ENCODE measurements at regions not wholly inside any gene's neighbourhood (a gene's known extent, or its start where the extent isn't known, plus 50 kb on each side); places are given as distances from the start of the nearest gene placed in this dataset.
"Not testable (repeated sequence)": the region's sequence is repeated elsewhere in the genome, so short reads cannot be mapped to it uniquely, and the experiment has no call there.

DNA sequence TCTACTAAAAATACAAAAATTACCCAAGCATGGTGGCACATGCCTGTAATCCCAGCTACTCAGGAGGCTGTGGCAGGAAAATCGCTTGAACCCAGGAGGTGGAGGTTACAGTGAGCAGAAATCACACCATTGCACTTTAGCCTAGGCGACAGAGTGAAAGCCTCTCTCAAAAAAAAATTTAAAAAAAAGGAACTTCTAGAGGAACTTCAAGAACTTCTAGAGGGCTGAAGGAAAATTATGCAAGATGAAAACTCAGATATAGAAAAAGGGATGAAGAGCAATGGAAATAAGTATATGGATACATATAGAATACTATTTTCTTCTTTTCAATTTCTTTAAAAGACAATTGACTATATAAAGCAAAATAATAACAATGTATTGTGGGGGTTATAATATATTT lies 51.2 kb upstream of the PRR5 start:
- DNase-seq, result no peak

DNA sequence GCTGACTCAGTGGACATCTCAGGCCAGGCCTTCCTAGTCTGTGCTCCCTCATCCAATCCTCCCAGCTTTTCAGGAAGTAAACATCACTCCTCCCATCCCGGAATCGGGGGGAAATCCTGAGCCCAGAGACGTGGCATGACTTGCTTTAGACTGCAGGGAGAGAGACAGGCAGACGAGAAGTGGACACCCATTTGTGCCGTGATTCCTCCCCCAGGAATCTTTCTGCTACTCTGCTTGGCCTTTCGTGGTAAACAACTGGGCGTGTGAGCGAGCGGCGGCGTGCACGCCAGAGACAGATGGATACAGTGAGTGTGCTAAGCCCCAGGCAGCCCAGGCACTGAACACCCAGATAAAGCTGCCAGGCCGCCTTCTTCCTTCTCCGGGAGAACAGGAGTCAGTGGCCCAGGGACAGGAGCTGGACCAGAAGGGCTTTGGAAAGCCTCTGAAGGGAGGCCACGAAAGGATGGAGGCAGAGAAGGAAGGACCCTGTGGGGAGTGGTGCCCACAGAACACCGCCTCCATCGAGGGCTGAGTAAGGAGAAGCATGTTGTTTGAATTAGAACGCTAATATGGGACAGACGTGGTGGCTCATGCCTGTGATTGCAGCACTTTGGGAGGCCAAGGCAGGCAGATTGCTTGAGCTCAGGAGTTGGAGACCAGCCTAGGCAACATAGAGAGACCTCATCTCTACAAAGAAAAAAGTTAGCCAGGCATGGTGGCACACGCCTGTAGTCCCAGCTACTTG lies 53.0 kb upstream of the PRR5 start:
- no peak for DNase-seq

DNA sequence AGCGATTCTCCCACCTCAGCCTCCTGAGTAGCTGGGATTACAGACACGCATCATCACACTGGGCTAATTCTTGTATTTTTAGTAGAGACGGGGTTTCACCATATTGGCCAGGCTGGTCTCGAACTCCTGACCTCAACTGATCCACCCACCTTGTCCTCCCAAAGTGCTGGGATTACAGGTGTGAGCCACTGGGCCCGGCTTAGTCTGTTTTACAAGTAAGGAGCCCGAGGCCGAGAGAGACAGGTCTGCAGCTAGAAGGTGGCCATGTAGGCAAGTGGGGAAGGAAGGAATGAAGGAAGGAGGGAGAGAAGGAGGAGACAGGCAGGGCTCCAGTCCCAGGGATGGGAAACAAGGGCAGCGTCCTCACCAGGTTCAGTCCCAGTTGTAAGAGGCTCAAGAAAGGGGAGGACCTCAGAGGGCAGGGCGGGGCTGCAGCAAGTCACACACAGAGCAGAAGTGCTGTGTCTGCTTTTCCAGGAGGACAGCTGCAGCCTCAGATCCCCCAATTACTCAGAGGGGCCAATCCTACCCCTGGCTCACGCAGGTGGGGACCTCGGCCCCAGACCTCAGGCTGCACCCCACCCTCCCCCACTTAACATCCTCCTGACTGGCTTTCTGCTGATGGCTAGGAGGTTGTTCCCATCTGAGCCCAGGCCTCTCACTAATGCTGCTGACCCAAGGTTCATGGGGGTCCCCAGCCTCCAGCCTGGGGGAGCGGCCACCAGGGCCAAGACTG lies 53.8 kb upstream of the PRR5 start:
- DNase-seq, result no peak

DNA sequence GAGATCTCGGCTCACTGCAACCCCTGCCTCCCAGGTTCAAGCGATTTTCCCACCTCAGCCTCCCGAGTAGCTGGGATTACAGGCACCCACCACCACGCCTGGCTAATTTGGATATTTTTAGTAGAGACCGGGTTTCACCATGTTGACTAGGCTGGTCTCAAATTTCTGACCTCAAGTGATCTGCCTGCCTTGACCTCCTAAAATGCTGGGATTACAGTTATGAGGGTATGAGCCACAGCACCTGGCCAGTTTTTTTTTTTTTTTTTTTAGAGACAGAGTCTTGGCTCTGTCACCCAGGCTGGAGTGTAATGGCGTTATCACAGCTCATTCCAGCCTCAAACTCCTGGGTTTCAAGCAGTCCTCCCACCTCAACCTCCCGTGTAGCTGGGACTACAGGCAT lies 54.9 kb upstream of the PRR5 start:
- no peak for DNase-seq

DNA sequence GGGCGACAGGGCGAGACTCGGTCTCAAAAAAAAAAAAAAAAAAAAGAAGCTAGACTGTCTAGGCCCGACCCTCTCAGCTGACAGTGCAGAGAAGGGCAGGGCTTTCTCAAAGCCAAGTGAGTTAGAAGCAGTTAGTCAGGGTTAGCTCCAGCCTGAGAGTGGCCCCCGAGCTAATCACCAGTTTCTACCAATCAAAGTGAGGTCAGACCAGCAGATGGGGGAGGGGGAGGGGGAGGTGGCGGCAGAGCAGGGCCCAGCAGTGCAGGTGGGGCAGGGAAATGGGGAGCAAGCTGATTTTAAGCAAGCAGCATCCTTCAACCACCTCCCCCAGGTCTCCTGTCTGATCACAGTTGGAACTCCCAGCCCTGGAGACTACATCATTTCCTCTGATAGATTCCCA lies 55.3 kb upstream of the PRR5 start:
- no peak for DNase-seq

DNA sequence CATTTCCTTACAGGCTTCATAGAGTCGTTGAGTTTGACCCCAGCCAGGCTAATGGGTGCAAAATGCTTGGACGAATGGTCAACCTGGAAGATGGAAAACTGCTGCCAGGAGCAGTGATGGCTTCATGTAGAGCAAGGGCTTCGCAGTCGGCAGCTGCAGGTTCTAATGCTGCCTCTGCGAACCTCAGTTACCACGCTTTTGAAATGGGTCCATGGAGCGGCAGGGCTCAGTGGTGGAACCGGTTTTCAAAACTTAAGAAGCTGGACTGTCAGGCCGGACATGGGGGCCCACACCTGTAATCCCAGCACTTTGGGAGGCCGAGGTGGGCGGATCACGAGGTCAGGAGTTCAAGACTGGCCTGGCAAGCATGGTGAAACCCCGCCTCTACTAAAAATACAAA lies 55.9 kb upstream of the PRR5 start:
- DNase-seq, result no peak

DNA sequence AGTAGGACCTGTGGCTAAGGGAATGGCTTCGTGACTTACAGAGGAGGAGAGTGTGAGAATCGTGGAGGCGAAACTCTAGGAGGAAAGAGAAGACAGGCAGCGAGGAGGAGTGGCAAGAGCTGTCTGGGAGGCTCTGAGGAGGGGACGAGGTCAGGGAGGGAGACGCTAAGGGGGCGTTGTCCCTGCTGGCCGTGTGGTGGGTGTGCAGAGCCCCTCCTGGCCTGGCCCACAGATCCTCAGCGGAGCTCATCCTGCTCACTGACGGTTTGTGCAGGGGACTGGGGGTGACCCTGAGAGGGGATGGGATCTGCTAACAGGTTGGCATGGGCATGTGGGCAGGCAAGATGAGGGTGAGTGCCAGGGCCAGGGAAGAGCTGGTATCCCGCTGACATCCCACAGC lies 56.5 kb upstream of the PRR5 start:
- no peak for DNase-seq

DNA sequence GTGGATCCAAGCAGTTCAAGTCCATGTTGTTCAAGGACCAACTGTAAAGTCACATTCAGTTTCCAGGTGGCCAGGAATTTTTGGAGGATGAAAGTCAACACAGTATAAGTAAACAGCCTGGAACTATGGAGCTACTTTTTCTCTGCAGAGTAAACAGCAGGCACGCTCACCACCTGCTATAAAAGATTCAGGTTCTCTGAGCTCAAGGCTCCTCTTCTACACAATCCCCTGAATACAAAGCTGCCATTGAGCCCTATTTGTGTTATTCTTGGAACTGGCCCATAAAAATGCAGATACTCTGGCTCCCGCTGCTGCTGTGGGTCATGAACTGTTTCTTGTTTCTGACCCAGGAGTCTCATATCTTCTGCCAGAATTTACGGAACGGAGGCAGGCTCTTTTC lies 56.9 kb upstream of the PRR5 start:
- DNase-seq, result no peak

DNA sequence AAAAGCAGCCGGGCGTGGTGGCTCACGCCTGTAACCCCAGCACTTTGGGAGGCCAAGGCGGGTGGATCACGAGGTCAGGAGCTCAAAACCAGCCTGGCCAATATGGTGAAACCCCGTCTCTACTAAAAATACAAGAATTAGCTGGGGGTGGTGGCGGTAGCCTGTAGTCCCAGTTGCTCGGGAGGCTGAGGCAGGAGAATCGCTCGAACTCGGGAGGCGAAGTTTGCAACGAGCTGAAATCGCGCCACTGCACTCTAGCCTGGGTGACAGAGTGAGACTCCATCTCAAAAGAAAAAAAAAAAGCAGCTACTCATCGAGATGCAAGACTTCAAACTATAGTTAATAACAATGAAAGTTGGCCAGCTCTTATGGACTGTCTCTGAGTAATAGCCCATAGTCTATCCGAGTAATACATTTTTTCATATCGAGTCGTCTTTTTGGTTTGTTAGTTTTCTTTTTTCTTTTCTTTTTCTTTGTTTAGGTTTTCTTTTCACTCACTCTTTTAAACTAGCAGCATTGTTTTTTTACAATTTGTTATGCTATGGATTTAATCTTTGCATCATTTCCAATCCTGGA lies 58.4 kb upstream of the PRR5 start:
- DNase-seq, result not testable (repeated sequence)

DNA sequence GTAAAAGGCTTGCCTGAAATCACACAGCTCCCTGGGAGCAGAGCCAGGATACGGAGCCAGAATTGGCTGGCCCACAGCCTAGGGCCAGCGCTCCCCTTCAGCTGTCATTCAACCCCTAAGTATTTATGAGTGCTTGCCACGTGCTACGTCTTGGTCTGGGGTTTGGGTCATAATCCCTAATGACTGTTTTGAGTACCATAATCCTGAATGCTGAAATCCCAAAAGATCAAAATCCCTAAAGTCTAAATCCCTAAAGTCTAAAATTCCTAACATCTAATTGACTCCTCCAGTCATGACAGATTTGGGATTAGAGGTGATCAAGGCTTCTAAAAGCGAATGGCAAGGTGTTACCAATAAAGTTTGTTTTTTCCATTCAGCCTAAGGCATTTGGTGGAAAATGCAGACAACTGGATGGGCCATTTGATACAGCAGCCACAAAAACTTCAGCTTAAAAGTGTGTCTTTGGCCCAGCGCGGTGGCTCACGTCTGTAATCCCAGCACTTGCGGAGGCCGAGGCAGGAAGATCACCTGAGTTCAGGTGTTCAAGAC lies 59.8 kb upstream of the PRR5 start:
- no peak for DNase-seq

DNA sequence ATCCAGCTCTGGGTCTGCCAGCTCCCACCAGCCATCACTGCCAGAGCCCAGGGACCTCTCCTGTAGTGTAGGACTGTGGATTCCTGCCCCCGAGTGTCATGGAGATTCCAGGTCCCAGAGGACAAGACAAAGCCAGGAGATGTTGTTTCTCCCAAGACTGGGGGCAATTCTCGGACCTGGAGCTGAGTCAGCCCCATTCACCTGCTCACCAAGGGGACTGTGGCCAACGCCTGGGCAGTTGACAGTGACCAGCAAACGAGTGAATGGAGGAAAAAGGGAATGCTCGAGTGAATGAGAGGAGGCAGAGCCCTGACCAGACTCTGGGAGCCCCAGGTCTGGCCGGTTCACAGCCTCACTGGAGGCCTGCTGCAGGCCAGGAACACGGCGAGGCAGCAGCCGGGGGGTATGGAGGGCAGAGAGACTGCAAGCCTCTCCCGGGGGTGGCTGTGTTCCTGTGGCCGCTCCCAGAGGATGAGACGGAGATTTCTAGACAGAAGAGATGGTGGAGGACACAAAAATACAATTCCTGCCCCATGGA lies 61.3 kb upstream of the PRR5 start:
- no peak for DNase-seq

DNA sequence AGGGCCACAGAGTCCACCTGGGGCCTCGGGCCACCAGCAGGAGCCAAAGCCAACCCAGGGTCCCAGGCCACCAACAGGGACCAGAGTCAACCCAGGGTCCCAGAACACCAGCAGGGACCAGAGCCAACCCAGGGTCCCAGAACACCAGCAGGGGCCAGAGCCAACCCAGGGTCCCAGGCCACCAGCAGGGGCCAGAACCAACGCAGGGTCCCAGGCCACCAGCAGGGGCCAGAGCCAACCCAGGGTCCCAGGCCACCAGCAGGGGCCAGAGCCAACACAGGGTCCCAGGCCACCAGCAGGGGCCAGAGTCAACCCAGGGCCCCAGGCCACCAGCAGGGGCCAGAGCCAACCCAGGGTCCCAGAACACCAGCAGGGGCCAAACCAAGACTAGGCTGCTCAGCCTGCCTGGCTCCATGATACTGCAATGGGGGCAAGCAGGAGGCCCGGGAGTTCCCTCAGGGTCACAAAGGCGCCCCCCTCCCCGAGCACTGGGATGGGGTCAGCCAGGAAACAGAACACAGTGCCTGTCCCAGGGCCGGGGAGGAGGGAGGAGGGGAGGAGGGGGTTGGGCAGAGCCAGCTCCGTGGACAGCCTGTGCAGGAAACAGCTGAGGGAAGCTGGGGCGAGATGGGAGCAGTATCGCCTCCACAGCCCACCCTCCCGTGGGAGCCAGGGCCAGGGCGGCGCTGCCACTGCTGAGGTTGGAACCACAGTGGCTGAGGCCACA lies 62.0 kb upstream of the PRR5 start:
- no peak for DNase-seq

DNA sequence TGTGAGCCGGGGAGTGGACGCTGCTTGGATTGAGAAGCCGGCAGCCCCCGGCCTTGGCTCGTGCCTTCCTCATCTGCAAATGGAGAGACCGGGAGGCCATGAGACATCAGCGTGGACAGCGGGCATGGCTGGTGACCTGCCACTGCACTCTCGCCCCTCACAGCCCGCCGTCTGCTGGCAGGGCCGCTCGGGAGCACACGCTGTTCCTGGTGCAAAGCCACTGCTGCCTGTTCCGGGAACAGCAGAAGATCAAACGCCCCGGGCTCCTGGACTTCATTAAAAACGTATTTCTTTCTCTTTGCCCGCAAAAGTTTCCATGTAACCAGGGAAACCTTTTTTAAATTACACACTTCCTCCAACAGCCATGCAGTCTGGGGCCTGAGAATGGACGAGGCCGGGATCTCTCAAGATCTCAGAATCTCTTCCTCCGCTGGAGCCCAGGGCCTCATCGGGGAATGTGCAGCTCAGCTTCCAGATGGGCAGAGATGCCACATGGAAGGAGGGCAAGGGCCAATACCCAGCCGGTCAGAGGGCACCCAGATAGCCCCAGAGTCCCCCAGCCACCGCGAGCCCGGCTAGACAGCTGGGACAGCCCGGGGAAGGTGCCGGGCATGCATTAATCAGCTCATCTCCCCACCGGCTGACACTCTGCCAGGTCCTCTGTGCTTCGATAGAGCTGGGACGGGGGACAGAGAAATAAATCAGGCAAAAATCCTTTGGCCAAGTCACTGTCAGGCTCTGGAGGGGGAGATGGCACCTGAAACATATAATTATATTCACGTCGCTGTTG lies 62.8 kb upstream of the PRR5 start:
- no peak for DNase-seq

DNA sequence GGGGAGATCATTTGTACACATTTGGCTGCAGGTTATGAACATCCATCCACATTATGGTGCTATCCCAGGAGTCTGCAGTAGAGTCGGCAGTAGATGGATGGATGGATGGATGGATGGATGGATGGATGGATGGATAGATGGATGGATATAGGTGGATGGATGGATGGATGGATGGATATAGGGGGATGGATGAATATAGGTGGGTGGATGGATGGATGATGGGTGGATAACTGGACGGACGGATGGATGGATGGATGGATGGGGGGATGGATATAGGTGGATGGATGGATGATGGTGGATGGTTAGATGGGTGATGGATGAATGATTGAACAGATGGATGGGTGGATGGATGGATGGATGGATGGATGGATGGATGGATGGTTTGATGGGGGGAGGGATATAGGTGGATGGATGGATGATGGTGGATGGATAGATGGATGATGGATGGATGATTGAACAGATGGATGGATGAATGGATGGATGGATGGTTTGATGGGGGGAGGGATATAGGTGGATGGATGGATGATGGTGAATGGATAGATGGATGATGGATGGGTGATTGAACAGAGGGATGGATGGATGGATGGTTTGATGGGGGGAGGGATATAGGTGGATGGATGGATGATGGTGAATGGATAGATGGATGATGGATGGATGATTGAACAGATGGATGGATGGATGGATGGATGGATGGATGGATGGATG lies 65.3 kb upstream of the PRR5 start:
- DNase-seq, result not testable (repeated sequence)

DNA sequence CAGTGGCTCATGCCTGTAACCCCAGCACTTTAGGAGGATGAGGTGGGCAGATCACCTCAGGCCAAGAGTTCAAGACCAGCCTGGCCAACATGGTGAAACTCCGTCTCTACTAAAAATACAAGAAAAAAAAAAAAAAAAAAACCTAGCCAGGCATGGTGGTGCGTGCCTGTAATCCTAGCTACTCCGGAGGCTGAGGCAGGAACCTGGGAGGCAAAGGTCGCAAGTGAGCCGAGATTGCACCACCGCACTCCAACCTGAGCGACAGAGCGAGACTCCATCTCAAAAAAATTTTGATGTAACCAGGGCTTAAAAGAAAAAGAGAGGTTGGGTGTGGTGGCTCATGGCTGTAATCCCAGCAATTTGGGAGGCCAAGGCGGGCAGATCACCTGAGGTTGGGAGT lies 66.4 kb upstream of the PRR5 start:
- DNase-seq, result not testable (repeated sequence)

DNA sequence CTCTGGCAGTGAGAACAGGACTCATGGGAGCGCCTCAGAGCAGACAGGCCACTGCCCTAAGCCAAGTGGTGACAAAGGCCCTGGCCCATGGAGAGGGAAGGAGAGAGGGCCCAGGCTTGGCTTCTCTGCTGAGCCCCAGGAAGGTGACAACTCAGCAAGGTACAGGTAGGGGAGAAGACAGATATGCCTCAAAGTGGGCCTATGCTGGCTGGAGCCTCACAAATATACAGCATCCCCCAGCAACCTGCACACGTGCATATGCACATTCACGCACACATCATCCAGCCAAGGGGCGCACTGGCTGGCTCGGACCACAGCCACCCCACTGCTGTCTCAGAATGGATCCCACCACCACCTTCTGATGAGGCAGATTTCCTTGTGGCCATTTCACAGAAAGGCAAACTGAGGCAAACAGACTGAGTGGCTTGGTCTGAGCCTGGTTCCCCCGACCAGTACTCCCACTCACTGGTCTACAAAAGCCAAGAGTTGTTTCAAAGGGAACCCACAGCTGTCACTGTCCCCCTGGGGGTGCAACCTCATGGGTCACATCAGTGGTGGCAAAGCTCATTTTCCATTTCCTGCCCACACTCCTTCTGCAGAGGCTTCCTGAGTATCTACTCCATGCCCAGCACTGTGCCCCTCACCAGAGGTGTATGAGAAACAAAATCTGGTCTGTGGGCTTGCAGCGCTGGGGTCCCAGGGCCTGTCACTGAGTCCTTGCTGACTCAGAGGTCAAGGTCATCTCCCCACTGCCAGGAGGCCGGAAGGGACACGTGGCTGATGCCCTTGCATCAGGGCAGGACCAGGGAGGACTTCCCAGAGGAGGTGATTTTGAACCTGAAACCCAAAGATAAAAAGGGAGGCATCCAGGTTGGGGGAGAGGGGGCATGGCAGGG lies 67.3 kb upstream of the PRR5 start:
- no peak for DNase-seq

DNA sequence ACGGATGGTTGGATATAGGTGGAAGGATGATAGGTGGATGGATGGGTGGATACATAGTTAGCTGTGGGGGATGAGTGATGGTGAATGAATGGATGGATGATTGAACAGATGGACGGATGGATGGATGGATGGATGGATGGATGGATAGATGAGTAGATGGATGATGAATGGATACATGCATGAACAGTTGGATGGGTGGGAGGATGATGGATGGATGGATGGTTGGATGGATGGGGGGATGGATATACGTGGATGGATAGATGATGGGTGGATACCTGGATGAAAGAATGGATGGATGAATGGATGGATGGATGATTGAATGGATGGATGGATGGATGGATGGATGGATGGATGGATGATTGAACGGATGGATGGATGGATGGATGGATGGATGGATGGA lies 68.4 kb upstream of the PRR5 start:
- DNase-seq, result no peak

DNA sequence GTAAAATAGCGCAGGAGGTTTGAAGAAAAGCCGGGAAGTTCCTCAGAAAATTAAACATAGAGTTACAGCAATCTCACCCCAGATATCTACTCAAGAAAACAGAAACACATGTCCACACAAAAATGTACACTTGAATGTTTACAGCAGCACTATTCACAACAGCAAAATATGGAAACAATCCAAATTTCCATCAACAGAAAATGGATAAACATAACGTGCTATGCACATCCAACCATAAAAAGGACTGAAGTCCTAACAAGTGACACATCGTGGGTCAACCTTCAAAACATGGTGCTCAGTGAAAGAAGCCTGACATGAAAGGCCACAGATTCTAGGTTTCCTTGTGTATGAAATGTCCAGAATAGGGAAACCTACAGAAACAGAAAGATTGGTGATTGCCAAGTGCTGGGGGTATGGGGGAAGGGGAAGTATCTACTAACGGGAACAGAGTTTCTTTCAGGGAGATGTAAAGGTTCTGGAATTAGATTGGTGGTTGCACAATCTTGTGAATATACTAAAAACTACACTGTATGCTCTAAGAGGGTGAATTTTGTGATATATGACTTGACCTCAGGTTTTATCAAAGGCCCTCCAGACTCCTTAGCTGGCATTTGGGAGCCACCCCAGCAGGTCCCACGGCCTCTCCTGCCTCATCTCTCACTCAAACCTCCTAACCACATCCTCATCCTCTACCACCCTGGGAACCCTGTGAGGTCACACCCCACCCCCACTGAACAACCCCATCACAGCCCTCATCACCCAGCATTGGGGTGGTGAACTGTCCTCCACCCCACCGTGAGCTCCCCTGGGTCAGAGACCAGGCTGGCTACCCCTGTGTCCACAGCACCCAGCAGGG lies 69.2 kb upstream of the PRR5 start:
- no peak for DNase-seq

DNA sequence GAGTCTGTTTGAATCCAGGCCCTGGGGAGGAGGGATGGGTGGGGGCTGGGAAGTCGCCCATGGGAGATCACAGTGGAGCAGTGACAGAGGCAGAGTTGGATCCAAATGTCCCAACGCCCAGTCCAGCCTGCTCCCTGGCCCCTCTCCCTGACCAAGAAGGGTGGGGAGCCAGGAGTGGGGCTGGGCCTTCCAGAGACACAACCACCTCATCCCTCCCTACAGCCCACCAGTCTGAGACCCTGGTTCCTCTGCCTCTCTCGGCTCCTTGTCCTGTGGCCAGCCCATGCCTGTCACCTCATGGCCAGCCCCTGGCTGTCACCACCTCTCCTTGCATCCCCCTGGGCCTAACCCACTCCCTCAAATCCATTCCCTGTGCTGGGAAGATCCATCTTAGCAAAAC lies 71.2 kb upstream of the PRR5 start:
- no peak for DNase-seq

DNA sequence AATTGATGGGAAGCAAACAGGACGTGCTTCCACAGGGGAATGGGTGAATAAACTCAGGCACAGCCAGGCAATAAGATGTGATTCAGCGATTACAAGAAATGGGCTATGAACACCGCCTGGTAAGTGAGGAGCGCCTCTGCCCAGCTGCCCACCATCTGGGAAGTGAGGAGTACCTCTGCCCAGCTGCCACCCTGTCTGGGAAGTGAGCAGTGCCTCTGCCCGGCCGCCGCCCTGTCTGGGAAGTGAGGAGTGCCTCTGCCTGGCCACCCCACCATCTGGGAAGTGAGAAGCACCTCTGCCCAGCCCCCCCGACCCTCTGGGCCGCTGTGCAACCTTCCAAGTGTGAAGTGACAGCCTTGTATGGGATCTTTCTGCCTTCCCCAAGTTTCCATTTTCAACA lies 73.2 kb upstream of the PRR5 start:
- no peak for DNase-seq
